ENCODE measurements at regions not wholly inside any gene's neighbourhood (a gene's known extent, or its start where the extent isn't known, plus 50 kb on each side); places are given as distances from the start of the nearest gene placed in this dataset.

GRCh38 chrX:110509755-110510532 lies 151.3 kb downstream of the RTL9 start:
- no peaks in the 10 kb centered on the region for H3K36me3 ChIP-seq (ENCODE audit: control insufficient read depth, insufficient read depth, low read length)
- no peaks in the 10 kb centered on the region for H3K27me3 ChIP-seq (replicated peaks; ENCODE audit: control insufficient read depth, insufficient read depth, low read length)
- no peak for DNase-seq (ENCODE audit: extremely low read depth, insufficient read length)
- H3K4me3 ChIP-seq (replicated peaks; ENCODE audit: low read depth, low read length) = no peak overlapping the region
- TF ChIP-seq CTCF (IDR thresholded peaks at IDR 0.05; ENCODE audit: insufficient read depth, low read length, poor library complexity, severe bottlenecking) = no peak

GRCh38 chrX:110511238-110511637 lies 152.6 kb downstream of the RTL9 start:
- DNase-seq (ENCODE audit: extremely low read depth, insufficient read length) = no peak
- no peak for TF ChIP-seq CTCF (IDR thresholded peaks at IDR 0.05; ENCODE audit: insufficient read depth, low read length, poor library complexity, severe bottlenecking)
- Histone ChIP-seq H3K27me3 (replicated peaks; ENCODE audit: control insufficient read depth, insufficient read depth, low read length) (no peaks in the 10 kb centered on the region), H3K4me3 (replicated peaks; ENCODE audit: low read depth, low read length) (no peak overlapping the region), H3K36me3 (ENCODE audit: control insufficient read depth, insufficient read depth, low read length) (no peaks in the 10 kb centered on the region)

- no peak overlapping the region for H3K4me3 ChIP-seq (replicated peaks; ENCODE audit: low read depth, low read length)
- TF ChIP-seq CTCF (IDR thresholded peaks at IDR 0.05; ENCODE audit: insufficient read depth, low read length, poor library complexity, severe bottlenecking) = no peak
- no peaks in the 10 kb centered on the region for H3K36me3 ChIP-seq (ENCODE audit: control insufficient read depth, insufficient read depth, low read length)
- DNase-seq (ENCODE audit: extremely low read depth, insufficient read length) = no peak
- H3K27me3 ChIP-seq (replicated peaks; ENCODE audit: control insufficient read depth, insufficient read depth, low read length) = no peaks in the 10 kb centered on the region
Measured at GRCh38 chrX:110512341-110512740, 153.7 kb downstream of the RTL9 start.

- Histone ChIP-seq H3K27me3 (replicated peaks; ENCODE audit: control insufficient read depth, insufficient read depth, low read length) (no peaks in the 10 kb centered on the region), H3K4me3 (replicated peaks; ENCODE audit: low read depth, low read length) (no peak overlapping the region), H3K36me3 (ENCODE audit: control insufficient read depth, insufficient read depth, low read length) (no peaks in the 10 kb centered on the region)
- DNase-seq (ENCODE audit: extremely low read depth, insufficient read length) = no peak
- TF ChIP-seq CTCF (IDR thresholded peaks at IDR 0.05; ENCODE audit: insufficient read depth, low read length, poor library complexity, severe bottlenecking) = no peak
Measured at GRCh38 chrX:110514509-110514908, 155.9 kb downstream of the RTL9 start.

- no peak overlapping the region for H3K4me3 ChIP-seq (replicated peaks; ENCODE audit: low read depth, low read length)
- H3K36me3 ChIP-seq (ENCODE audit: control insufficient read depth, insufficient read depth, low read length) = no peaks in the 10 kb centered on the region
- DNase-seq (ENCODE audit: extremely low read depth, insufficient read length) = no peak
- H3K27me3 ChIP-seq (replicated peaks; ENCODE audit: control insufficient read depth, insufficient read depth, low read length) = no peaks in the 10 kb centered on the region
- TF ChIP-seq CTCF (IDR thresholded peaks at IDR 0.05; ENCODE audit: insufficient read depth, low read length, poor library complexity, severe bottlenecking) = no peak
Measured at GRCh38 chrX:110519501-110519900, 160.9 kb downstream of the RTL9 start.

Measured in GM06990 (cell line).